GM23248 (cell line): ENCODE measurements at regions not wholly inside any gene's neighbourhood (a gene's known extent, or its start where the extent isn't known, plus 50 kb on each side); places are given as distances from the start of the nearest gene placed in this dataset.

Experiments used
- DNase-seq: peaks from one replicate; pipeline ENCODE4 v3.0.0-alpha.2; 2015
- H2AFZ ChIP-seq: fragments of 200-600 bp; sonication (generic); 2 replicates; pipeline ENCODE4 v1.6.1; 2016; ENCODE audit warnings: antibody characterized with exemption
- H3F3A ChIP-seq: fragments of 200-600 bp; sonication (generic); 2 replicates; pipeline ENCODE4 v1.6.1; 2016; ENCODE audit warnings: mild to moderate bottlenecking, antibody characterized with exemption, mixed run types; ENCODE audit not compliant: insufficient read depth
- H3K27ac ChIP-seq: fragments of 200-600 bp; sonication (generic); 2 replicates; pipeline ENCODE4 v1.5.1; 2016; ENCODE audit warnings: mild to moderate bottlenecking
- H3K27me3 ChIP-seq: fragments of 200-600 bp; sonication (generic); replicated peaks from 2 replicates; pipeline ENCODE4 v1.6.1; 2016; ENCODE audit warnings: mild to moderate bottlenecking; ENCODE audit not compliant: insufficient read depth
- H3K36me3 ChIP-seq: fragments of 200-600 bp; sonication (generic); 2 replicates; pipeline ENCODE4 v1.6.1; 2016; ENCODE audit warnings: low read depth, mild to moderate bottlenecking
- H3K4me1 ChIP-seq: fragments of 200-600 bp; sonication (generic); 2 replicates; pipeline ENCODE4 v1.6.1; 2016; ENCODE audit warnings: mild to moderate bottlenecking; ENCODE audit not compliant: insufficient read depth
- H3K4me2 ChIP-seq: fragments of 200-600 bp; sonication (generic); one replicate; pipeline ENCODE4 v1.6.1; 2016; ENCODE audit warnings: mild to moderate bottlenecking; ENCODE audit not compliant: unreplicated experiment
- H3K4me3 ChIP-seq: fragments of 200-600 bp; sonication (generic); 2 replicates; pipeline ENCODE4 v1.5.1; 2016; ENCODE audit warnings: mild to moderate bottlenecking
- H3K79me2 ChIP-seq: fragments of 200-600 bp; sonication (generic); 2 replicates; pipeline ENCODE4 v1.6.1; 2016; ENCODE audit warnings: mild to moderate bottlenecking; ENCODE audit not compliant: insufficient read depth
- H3K9ac ChIP-seq: fragments of 200-600 bp; sonication (generic); 2 replicates; pipeline ENCODE4 v1.6.1; 2016; ENCODE audit warnings: mild to moderate bottlenecking
- H3K9me2 ChIP-seq: fragments of 200-600 bp; sonication (generic); 2 replicates; pipeline ENCODE4 v1.6.1; 2016; ENCODE audit warnings: mixed run types, mild to moderate bottlenecking, moderate library complexity; ENCODE audit not compliant: insufficient read depth
- H3K9me3 ChIP-seq: fragments of 200-600 bp; sonication (generic); one replicate; pipeline ENCODE4 v1.6.1; 2017; ENCODE audit warnings: low read depth
- H4K20me1 ChIP-seq: fragments of 200-600 bp; sonication (generic); 2 replicates; pipeline ENCODE4 v1.6.0; 2016; ENCODE audit not compliant: insufficient read depth
- EZH2 ChIP-seq: fragments of 200-600 bp; sonication (generic); IDR thresholded peaks from 2 replicates; pipeline ENCODE4 v1.6.1; 2018; ENCODE audit warnings: antibody characterized with exemption, mild to moderate bottlenecking; ENCODE audit not compliant: insufficient read depth, poor library complexity, severe bottlenecking
- EZH2phosphoT487 ChIP-seq: fragments of 200-600 bp; sonication (generic); IDR thresholded peaks from 2 replicates; pipeline ENCODE4 v1.6.1; 2018; ENCODE audit warnings: antibody characterized with exemption, moderate library complexity, mild to moderate bottlenecking, low read depth; ENCODE audit not compliant: insufficient read depth
- WGBS, 2 experiments: methylation state at CpG; one replicate each; pipeline ENCODE4 v1.1.6; 2015 to 2017; ENCODE audit warnings: low lambda C conversion rate in 2 of 2, low coverage in 1 of 2; ENCODE audit errors: missing lambda C conversion rate in 2 of 2; 5-methylcytosine and 5-hydroxymethylcytosine counted together
- in situ Hi-C: fragments of 300-500 bp; cut with MboI; formaldehyde crosslinking; loops from 2 replicates; pipeline ENCODE4 v1.15.0; 2020

DNA sequence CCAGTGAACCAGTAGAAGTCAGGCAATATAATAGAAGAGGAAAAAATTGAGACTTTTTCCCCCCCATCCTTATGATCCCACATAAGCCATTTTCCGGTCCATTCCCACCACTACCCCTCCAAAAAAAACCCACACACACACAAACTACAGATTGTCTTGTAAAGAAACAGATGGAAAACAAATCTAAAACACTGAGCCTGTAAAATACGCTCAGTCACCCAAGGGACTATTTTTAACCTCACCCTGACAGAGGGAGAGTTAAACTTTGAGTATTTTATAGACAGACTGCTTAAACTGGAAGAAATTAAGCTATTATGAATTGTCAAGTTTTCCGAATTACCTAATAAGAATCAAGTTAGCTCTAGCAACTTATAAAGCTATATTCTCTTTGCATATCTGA is 471.8 kb upstream of the C9orf72 start:
- Histone ChIP-seq H3K79me2 (no peaks in the 10 kb centered on the region), H3K36me3 (no peaks in the 10 kb centered on the region), H3F3A (no peaks in the 10 kb centered on the region), H3K27ac (no peak overlapping the region), H3K4me3 (no peak overlapping the region), H3K9me3 (no peaks in the 10 kb centered on the region), H3K27me3 (no peaks in the 10 kb centered on the region), H3K4me1 (0 out of 2 replicates have a peak, but pooled peaks cover 7% of the 10 kb centered on the region), H3K4me2 (no peak overlapping the region), H3K9me2 (no peaks in the 10 kb centered on the region), H3K9ac (no peak overlapping the region), H4K20me1 (no peaks in the 10 kb centered on the region), H2AFZ (no peak overlapping the region)
- no peak for DNase-seq
- 40 to 45% methylated on average over 3 of the region's 3 CpGs for WGBS, 2 experiments
- TF ChIP-seq EZH2 (no peak), EZH2phosphoT487 (no peak)
- in situ Hi-C loops, result no loop called here

- Histone ChIP-seq H3K9ac (no peak overlapping the region), H3K4me1 (peaks cover 28% of the 10 kb centered on the region), H3K27me3 (no peaks in the 10 kb centered on the region), H3F3A (peaks cover 14% of the 10 kb centered on the region; the same call in 1 of the 2 replicates), H3K4me2 (no peak overlapping the region), H4K20me1 (no peaks in the 10 kb centered on the region), H3K36me3 (no peaks in the 10 kb centered on the region), H3K27ac (0 out of 2 replicates have a peak overlapping the region, but pooled peaks have one; percentile 0), H3K9me2 (no peaks in the 10 kb centered on the region), H3K9me3 (no peaks in the 10 kb centered on the region), H3K4me3 (no peak overlapping the region), H3K79me2 (no peaks in the 10 kb centered on the region), H2AFZ (no peak overlapping the region)
- peak; percentile 52 for DNase-seq
- in situ Hi-C loops, result loop anchor here (25.0 kb wide), 1 partner anchor 713 kb away; no protein-coding TSS in a partner anchor
- TF ChIP-seq EZH2, result no peak
- TF ChIP-seq EZH2phosphoT487, result no peak
These were observed 476.8 kb upstream of the C9orf72 start for GRCh38 chr9:28050046-28050445.

DNA sequence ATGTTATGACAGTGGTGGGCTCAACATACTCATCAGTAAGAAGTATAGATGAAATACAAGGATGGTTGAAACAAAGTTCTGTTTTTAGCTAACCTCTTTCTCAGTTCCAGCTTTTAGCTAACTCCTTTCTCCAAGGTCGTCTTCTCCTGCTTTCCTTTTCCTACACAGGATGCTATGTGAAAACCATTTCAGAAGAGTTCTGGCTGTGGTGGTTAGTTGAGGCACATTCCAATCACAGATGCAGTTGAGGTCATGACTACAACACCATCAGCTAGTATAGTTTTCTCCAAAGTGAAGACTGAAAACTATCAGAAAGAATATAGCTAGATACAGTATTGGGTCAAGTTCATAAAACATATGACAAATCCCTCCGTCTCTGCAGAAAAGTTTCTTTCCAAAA is 477.7 kb upstream of the C9orf72 start:
- no peak for TF ChIP-seq EZH2
- no peak for TF ChIP-seq EZH2phosphoT487
- Histone ChIP-seq H3K9me3 (no peaks in the 10 kb centered on the region), H3K4me1 (peaks cover 28% of the 10 kb centered on the region), H3K9me2 (no peaks in the 10 kb centered on the region), H3K79me2 (no peaks in the 10 kb centered on the region), H3K27ac (peak overlapping the region; percentile 32; the same call in 1 of the 2 replicates), H3K4me3 (peak overlapping the region; percentile 57), H3F3A (peaks cover 14% of the 10 kb centered on the region; the same call in 1 of the 2 replicates), H3K36me3 (no peaks in the 10 kb centered on the region), H3K27me3 (no peaks in the 10 kb centered on the region), H4K20me1 (no peaks in the 10 kb centered on the region), H3K4me2 (peak overlapping the region; percentile 76), H2AFZ (peak overlapping the region; percentile 38; the same call in 1 of the 2 replicates), H3K9ac (no peak overlapping the region)
- DNase-seq, result peak; percentile 16
- in situ Hi-C loops, result loop anchor here (25.0 kb wide), 1 partner anchor 714 kb away; no protein-coding TSS in a partner anchor
- WGBS, 2 experiments, result 19 to 23% methylated on average over 2 of the region's 2 CpGs

GRCh38 chr9:28051559-28052503 is 478.6 kb upstream of the C9orf72 start:
- in situ Hi-C loops, result loop anchor here (25.0 kb wide), 1 partner anchor 715 kb away; no protein-coding TSS in a partner anchor
- WGBS, 2 experiments, result 33 to 39% methylated on average over 5 of the region's 5 CpGs
- 0 out of 2 replicates have a peak overlapping the region, but pooled peaks have one; percentile 38 for H2AFZ ChIP-seq
- H3K9me3 ChIP-seq, result no peaks in the 10 kb centered on the region
- no peaks in the 10 kb centered on the region for H3K36me3 ChIP-seq
- no peak for TF ChIP-seq EZH2phosphoT487
- TF ChIP-seq EZH2, result no peak
- no peaks in the 10 kb centered on the region for H4K20me1 ChIP-seq
- H3K9me2 ChIP-seq, result no peaks in the 10 kb centered on the region
- peak overlapping the region; percentile 57 for H3K4me3 ChIP-seq
- H3K79me2 ChIP-seq, result no peaks in the 10 kb centered on the region
- H3K4me1 ChIP-seq, result peaks cover 33% of the 10 kb centered on the region
- no peaks in the 10 kb centered on the region for H3K27me3 ChIP-seq
- H3K9ac ChIP-seq, result no peak overlapping the region
- DNase-seq, result peak; percentile 38
- H3K4me2 ChIP-seq, result peak overlapping the region; percentile 76
- H3F3A ChIP-seq, result peaks cover 14% of the 10 kb centered on the region; the same call in 1 of the 2 replicates
- peak overlapping the region; percentile 32; the same call in 1 of the 2 replicates for H3K27ac ChIP-seq
